ENCODE measurements at regions not wholly inside any gene's neighbourhood (a gene's known extent, or its start where the extent isn't known, plus 50 kb on each side); places are given as distances from the start of the nearest gene placed in this dataset.

DNA sequence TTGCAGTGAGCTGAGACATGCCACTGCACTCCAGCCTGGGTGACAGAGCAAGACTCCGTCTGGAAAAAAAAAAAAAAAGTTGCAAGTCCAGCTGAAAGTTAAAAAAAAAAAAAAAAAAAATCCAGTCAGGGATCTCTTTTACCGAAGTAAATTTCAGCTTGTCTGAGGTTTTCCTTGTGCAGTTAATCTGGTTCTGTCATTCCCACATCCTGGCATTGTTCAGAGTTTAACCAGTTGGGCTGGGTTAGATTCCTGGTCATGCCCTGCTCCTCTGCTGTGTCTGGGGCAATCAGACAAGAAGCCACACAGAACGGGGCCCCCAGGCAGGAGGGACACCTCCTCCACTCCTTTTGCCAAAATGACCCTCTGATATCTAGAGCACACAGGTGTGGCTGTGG, 84.1 kb upstream of the KLHL25 start:
- Histone ChIP-seq H3K4me1 (ENCODE audit: control insufficient read depth, extremely low read depth, insufficient read depth, low read length) (no peaks in the 10 kb centered on the region), H3K9me3 (ENCODE audit: control insufficient read depth, insufficient read depth, low read depth, low read length) (no peaks in the 10 kb centered on the region), H3K79me2 (ENCODE audit: control insufficient read depth, insufficient read depth, low read length) (no peaks in the 10 kb centered on the region), H4K20me1 (ENCODE audit: control insufficient read depth, extremely low read depth, insufficient read depth, low read length) (no peaks in the 10 kb centered on the region), H3K36me3 (ENCODE audit: control insufficient read depth, insufficient read depth, low read length) (no peaks in the 10 kb centered on the region), H3K4me3 (replicated peaks in 1 of 4; ENCODE audit: control extremely low read depth in 1 of 4, insufficient read depth in 1 of 4, low read depth in 3 of 4, low read length in 4 of 4) (no peak overlapping the region), H3K27me3 (ENCODE audit: control insufficient read depth, insufficient read depth, low read length) (peaks cover 2% of the 10 kb centered on the region), H3K27ac (ENCODE audit: insufficient read depth, low read length) (no peak overlapping the region), H3K9ac (ENCODE audit: insufficient read depth, low read length) (no peak overlapping the region), H2AFZ (ENCODE audit: low read length) (no peak overlapping the region), H3K4me2 (ENCODE audit: extremely low read depth, insufficient read depth, low read length) (no peak overlapping the region)
- TF ChIP-seq, protein P1, sequence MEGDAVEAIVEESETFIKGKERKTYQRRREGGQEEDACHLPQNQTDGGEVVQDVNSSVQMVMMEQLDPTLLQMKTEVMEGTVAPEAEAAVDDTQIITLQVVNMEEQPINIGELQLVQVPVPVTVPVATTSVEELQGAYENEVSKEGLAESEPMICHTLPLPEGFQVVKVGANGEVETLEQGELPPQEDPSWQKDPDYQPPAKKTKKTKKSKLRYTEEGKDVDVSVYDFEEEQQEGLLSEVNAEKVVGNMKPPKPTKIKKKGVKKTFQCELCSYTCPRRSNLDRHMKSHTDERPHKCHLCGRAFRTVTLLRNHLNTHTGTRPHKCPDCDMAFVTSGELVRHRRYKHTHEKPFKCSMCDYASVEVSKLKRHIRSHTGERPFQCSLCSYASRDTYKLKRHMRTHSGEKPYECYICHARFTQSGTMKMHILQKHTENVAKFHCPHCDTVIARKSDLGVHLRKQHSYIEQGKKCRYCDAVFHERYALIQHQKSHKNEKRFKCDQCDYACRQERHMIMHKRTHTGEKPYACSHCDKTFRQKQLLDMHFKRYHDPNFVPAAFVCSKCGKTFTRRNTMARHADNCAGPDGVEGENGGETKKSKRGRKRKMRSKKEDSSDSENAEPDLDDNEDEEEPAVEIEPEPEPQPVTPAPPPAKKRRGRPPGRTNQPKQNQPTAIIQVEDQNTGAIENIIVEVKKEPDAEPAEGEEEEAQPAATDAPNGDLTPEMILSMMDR (conservative IDR thresholded peaks at IDR 0.05 in 1 of 2, IDR thresholded peaks at IDR 0.05 in 1 of 2; ENCODE audit: low read depth in 1 of 2, low read length in 2 of 2): no peak
- TF ChIP-seq EZH2 (IDR thresholded peaks at IDR 0.05; ENCODE audit: low read length, missing control alignments): no peak
- DNase-seq (ENCODE audit: low read depth in 2 of 2): no peak

- H4K20me1 ChIP-seq (ENCODE audit: control insufficient read depth, extremely low read depth, insufficient read depth, low read length): no peaks in the 10 kb centered on the region
- H3K4me1 ChIP-seq (ENCODE audit: control insufficient read depth, extremely low read depth, insufficient read depth, low read length): no peaks in the 10 kb centered on the region
- no peaks in the 10 kb centered on the region for H3K36me3 ChIP-seq (ENCODE audit: control insufficient read depth, insufficient read depth, low read length)
- peaks cover 2% of the 10 kb centered on the region for H3K27me3 ChIP-seq (ENCODE audit: control insufficient read depth, insufficient read depth, low read length)
- H3K4me3 ChIP-seq (replicated peaks in 1 of 4; ENCODE audit: control extremely low read depth in 1 of 4, insufficient read depth in 1 of 4, low read depth in 3 of 4, low read length in 4 of 4): no peak overlapping the region
- H3K27ac ChIP-seq (ENCODE audit: insufficient read depth, low read length): no peak overlapping the region
- peak in 1 of 2 donors; percentile 12 for DNase-seq (ENCODE audit: low read depth in 2 of 2)
- H2AFZ ChIP-seq (ENCODE audit: low read length): no peak overlapping the region
- no peaks in the 10 kb centered on the region for H3K9me3 ChIP-seq (ENCODE audit: control insufficient read depth, insufficient read depth, low read depth, low read length)
- no peak overlapping the region for H3K4me2 ChIP-seq (ENCODE audit: extremely low read depth, insufficient read depth, low read length)
- no peak overlapping the region for H3K9ac ChIP-seq (ENCODE audit: insufficient read depth, low read length)
- TF ChIP-seq, protein P1 (conservative IDR thresholded peaks at IDR 0.05 in 1 of 2, IDR thresholded peaks at IDR 0.05 in 1 of 2; ENCODE audit: low read depth in 1 of 2, low read length in 2 of 2): no peak
- TF ChIP-seq EZH2 (IDR thresholded peaks at IDR 0.05; ENCODE audit: low read length, missing control alignments): no peak
- no peaks in the 10 kb centered on the region for H3K79me2 ChIP-seq (ENCODE audit: control insufficient read depth, insufficient read depth, low read length)
Measured at GRCh38 chr15:85879334-85880163, 84.8 kb upstream of the KLHL25 start.

DNA sequence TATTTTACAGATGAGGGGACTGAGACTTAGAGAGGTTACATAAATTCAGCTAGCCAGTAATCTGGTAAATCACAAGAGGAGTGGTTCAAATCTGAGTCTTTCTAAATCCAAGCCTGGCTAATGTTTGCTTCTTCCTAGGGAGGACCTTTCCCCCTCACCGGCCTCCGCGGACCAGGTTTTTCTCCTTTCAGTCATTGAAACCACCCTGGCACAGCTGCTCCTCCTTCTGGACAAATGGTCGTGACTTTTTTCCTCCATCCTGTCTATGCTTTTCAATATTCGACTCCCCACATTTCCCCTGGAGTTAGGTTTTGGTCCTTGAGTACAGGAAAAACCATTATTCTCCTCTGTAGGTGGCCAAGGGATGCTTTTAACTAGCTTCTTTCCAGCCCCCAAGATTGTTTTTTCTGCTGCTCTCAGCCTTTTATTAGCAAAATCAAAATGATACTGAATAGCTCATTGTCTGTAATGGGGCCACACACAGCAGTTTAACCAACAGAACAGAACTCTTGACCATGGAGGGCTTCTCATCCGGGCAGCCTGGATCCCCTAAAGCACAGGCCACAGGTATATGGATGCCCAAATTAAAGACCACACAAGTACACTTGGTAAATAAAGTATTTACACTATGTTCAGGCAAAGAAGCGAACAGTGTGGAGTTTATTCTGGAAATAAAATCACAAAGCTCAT, 85.9 kb upstream of the KLHL25 start:
- no peaks in the 10 kb centered on the region for H3K79me2 ChIP-seq (ENCODE audit: control insufficient read depth, insufficient read depth, low read length)
- no peaks in the 10 kb centered on the region for H4K20me1 ChIP-seq (ENCODE audit: control insufficient read depth, extremely low read depth, insufficient read depth, low read length)
- H3K4me3 ChIP-seq (replicated peaks in 1 of 4; ENCODE audit: control extremely low read depth in 1 of 4, insufficient read depth in 1 of 4, low read depth in 3 of 4, low read length in 4 of 4): no peak overlapping the region
- peaks cover 2% of the 10 kb centered on the region for H3K27me3 ChIP-seq (ENCODE audit: control insufficient read depth, insufficient read depth, low read length)
- H3K4me2 ChIP-seq (ENCODE audit: extremely low read depth, insufficient read depth, low read length): no peak overlapping the region
- H3K36me3 ChIP-seq (ENCODE audit: control insufficient read depth, insufficient read depth, low read length): no peaks in the 10 kb centered on the region
- H3K9me3 ChIP-seq (ENCODE audit: control insufficient read depth, insufficient read depth, low read depth, low read length): no peaks in the 10 kb centered on the region
- no peaks in the 10 kb centered on the region for H3K4me1 ChIP-seq (ENCODE audit: control insufficient read depth, extremely low read depth, insufficient read depth, low read length)
- DNase-seq (ENCODE audit: low read depth in 2 of 2): no peak
- H3K27ac ChIP-seq (ENCODE audit: insufficient read depth, low read length): no peak overlapping the region
- TF ChIP-seq, protein P1 (conservative IDR thresholded peaks at IDR 0.05 in 1 of 2, IDR thresholded peaks at IDR 0.05 in 1 of 2; ENCODE audit: low read depth in 1 of 2, low read length in 2 of 2): no peak
- no peak overlapping the region for H2AFZ ChIP-seq (ENCODE audit: low read length)
- no peak overlapping the region for H3K9ac ChIP-seq (ENCODE audit: insufficient read depth, low read length)
